ENCODE measurements at regions not wholly inside any gene's neighbourhood (a gene's known extent, or its start where the extent isn't known, plus 50 kb on each side); places are given as distances from the start of the nearest gene placed in this dataset.

- DNase-seq = no peak
Observed at GRCh38 chr1:17877316-17877715, 122.2 kb downstream of the ACTL8 start.

- DNase-seq = no peak
Observed at GRCh38 chr1:17877896-17878295, 122.8 kb downstream of the ACTL8 start.

DNA sequence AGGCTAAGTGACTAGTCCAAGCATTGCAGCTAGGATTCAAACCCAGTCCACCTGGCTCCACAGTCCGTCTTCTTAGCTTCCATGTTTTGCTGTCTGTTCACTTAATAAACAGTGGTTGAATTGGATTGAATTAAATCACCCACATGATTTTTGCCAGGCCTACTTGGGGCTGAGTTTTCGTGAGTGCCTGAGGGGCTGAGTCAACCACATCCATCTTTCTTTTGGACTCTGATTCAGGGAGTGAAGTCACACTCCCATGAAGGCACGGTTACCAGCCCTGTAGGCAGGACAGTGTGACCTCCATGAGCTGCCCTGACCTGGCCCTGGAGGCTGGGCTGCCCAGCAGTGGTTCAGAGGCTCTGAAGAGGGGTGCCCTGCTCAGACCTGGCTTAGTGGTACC is 123.7 kb downstream of the ACTL8 start:
- no peak for DNase-seq

DNA sequence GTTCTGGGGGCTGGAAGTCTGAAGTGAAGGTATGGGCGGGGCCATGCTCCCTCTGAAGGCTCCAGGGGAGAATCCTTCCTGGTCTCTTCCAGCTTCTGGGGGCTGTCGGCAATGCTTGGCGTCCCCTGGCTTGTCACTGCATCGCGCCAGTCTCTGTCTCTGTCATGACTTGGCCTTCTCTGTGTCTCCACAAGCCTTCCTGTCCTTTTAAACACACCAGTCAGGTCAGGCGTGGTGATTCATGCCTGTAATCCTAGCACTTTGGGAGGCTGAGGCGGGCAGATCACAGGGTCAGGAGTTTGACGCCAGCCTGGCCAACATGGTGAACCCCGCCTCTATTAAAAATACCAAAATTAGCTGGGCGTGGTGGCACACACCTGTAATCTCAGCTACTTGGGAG is 125.3 kb downstream of the ACTL8 start:
- DNase-seq = no peak

GRCh38 chr1:17881761-17882160 is 126.6 kb downstream of the ACTL8 start:
- no peak for DNase-seq

- no peak for DNase-seq
Observed at GRCh38 chr1:17883136-17883535, 128.0 kb downstream of the ACTL8 start.

DNA sequence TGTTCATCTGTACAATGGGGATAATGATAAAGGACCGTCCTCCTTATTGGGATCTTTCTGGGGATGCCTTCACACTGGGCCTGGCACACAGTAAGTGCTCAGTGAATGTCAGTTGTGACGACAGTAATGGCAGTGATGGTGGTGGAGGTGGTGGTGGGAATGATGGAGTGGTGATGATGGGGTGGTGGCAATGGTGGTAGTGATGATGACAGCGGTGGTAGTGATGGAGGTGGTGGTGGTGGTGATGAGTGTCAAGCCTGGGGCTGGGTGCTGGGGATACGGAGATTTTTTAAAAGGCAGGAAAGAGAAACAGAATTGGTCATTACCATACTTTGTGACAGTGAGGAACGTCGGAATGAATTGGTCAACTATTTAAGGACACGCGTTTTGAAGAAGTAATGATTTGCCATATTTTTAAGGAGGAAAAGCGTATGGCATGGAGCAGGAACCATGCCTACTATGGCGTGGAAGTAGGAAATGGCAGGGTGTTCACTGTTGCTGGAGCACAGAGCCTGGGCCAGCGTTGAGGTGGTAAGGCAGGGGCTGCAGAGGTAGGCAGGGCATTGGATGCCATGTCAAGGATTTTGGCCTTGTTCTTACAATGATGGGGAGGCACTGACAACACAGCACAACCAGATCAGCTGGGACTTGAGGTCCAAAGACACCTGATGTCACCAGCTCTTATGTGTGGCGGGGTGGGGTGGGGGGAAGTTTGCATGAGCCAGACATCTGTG is 128.7 kb downstream of the ACTL8 start:
- no peak for DNase-seq

DNA sequence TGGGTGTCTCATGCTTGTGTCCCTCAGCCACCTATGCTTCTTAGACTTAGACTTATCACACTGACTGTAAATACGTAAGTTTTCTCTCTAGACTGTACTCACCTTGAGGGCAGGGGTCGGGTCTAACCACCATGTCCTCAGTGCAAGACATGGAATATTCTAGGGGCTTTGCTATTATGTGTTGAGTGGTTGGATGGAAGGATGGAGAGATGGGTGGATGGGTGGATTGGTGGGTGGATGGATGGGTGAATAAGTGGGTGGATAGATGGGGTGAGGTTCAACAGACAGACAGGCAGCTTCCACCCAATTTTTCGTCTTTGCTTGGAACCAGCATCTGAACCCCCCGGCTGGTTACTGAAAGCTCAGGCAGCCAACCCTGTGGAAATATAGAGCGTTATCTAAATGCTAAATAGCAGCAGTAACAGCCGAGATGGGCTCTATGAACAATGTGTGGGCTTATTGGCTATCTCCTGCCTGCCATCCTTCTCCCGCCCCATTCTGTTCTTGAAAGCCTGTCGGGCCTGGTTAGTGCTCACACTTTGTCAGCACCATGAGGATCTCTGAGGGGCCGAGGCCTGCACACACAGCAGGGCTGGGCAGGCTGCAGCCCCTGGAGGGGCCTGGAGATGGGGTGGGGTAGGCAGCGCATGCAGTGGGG is 130.7 kb downstream of the ACTL8 start:
- no peak for DNase-seq

DNA sequence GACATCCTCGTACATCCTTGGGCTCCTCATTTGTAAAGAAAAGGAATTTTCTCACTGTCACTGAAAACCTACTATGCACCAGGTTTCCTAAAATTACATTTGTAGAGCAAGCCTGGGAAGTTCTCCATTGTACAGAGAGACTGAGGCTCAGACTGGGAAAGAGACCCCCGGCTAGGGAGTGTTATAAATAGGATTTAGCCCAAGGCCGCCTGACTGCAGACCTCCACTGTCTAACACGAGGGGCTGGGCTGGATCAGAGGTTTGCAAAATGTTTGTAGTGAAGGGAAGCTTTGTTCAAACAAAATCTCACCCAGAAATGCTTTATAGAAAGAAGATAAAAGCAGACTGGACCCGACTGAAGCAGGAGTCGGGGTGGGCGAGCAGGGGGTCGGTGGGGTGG is 131.3 kb downstream of the ACTL8 start:
- DNase-seq = no peak

- DNase-seq = no peak
Observed at GRCh38 chr1:17886838-17887441, 131.8 kb downstream of the ACTL8 start.

GRCh38 chr1:17887661-17888371 is 132.7 kb downstream of the ACTL8 start:
- no peak for DNase-seq

DNA sequence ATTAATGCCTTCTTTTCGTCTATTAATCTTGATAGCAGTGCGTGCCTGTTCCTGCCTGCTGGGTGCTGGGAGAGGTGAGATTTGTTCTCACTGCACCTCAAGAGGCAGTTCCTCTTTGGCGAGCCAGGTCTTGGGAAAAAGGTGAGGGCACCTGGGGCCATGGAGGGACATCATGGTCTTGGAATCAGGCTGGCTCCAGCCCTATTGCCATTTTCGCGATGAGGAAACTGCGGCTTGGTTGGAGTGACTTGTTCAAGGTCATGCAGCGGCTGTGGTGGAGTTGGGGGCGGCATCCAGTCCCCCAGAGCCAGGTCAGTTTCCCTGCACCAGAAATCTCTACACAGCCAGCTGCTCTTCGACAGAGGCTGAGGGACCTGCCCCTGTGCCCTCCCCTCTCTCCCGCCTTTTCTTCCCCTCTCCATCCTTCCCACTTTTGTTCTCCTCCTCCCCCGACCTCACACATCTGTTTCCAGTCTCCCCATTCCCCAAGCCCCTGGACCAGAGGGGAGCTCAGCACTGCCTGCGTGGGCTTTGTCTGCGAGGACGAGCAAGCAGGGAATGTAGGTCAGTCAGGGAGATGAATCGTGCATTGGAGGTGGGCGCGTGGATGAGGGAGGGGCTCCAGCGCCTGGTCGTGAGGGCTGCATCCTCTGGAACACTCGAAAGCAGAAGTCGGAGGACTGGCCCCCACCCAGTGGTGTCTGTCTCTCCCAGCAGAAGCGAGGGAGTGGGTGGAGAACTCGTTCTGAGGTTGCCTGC is 135.1 kb downstream of the ACTL8 start:
- DNase-seq = no peak

- no peak for DNase-seq
Observed at GRCh38 chr1:17890815-17891191, 135.7 kb downstream of the ACTL8 start.

DNA sequence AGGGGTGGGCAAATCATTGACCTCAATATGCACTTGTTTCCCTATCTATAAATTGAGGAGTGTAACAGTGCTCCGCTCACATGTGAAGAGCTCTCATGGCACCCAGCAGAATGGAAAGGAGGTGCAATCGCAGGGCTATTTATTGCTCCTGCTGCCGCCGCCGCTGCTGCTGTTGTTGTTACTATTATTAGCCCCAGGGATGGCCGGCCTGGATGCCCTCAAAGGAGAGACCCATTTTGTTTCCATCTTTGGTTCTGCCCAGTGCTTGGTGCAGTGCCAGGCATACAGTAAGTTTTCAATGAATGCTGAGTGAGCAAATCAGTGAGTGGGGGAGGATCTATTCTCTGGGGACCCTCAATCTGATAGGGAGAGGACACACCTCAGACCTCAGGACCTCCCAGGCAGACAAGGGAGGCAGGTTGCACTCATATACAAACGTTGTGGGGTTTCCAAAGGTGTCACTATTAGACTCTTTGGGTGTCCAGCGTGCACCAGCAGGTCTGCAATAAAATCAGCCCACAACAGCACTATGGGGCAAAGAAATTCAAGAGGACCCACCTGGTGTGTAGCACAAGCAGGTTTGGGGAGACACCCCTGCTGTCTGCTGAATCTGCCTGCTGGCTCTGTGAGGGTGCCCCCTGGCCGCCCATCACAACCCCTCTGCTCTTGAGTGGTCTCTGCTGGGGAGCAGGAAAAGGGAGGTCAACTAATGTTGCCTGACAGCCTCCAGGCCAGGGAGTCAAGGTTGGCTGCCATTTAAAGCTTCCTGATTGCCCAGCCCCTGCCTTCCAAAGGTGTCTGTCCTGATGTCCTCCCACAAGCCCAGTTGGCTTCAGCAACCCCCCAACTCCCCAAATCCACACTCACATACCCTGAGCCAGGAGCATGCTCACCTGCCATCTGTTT is 136.3 kb downstream of the ACTL8 start:
- no peak for DNase-seq

DNA sequence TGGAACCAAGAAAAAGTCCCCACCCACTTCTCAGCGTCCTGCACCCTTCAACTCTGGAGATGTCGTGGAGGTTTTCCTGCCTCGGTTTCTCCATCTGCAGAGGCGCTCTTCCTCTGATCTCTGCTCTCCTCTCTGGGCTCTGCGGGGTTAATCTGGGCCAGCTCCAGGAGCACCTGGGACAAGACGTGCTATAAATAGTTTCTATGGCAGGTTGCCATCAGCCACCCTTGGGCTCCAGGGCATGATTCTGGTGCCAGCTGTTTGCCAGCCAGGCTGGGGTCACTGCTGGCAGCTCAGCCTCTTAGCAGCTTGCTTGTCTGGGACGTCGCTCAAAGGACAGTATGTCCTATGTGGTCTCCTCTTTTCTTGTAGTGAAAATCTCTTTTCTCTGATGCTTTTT is 137.1 kb downstream of the ACTL8 start:
- DNase-seq = no peak

GRCh38 chr1:17892851-17893250 is 137.7 kb downstream of the ACTL8 start:
- no peak for DNase-seq

- no peak for DNase-seq
Observed at GRCh38 chr1:17893891-17894631, 138.9 kb downstream of the ACTL8 start.

GRCh38 chr1:17895401-17895800 is 140.3 kb downstream of the ACTL8 start:
- no peak for DNase-seq

DNA sequence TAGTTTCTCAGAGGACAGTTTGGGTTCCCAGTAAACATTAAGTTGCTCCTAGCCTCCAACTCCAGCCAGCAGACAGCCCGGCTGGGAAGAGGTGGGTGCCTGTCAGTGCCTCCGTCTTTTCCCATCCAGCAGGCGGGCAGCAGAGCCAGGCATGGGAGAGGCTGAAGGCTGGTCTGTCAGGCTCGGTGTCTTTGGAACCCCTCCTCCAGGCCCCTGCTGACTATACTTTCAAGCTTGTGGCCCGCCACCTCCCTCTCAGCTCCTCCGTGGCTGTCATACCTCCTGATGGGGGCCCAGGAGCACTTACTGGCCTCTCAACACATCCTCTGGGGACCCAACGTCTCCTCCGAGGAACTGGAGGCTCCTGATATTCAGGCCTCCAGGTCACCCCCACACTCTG is 140.9 kb downstream of the ACTL8 start:
- DNase-seq = no peak

- no peak for DNase-seq
Observed at GRCh38 chr1:17903386-17903785, 148.3 kb downstream of the ACTL8 start.

- no peak for DNase-seq
Observed at GRCh38 chr1:17904290-17904689, 149.2 kb downstream of the ACTL8 start.

Data from stimulated activated CD4-positive, alpha-beta T cell treated with anti-CD3 and anti-CD28 coated beads, Interleukin-2, amount 100 ng/mL, for 24 hours (primary cell).